ENCODE measurements at regions not wholly inside any gene's neighbourhood (a gene's known extent, or its start where the extent isn't known, plus 50 kb on each side); places are given as distances from the start of the nearest gene placed in this dataset.

- no peak for TF ChIP-seq CSDC2 (CRISPR knock-in tag; IDR thresholded peaks at IDR 0.05)
- no peak for TF ChIP-seq ZNF565 (CRISPR knock-in tag; conservative IDR thresholded peaks at IDR 0.05; ENCODE audit: low read depth)
Observed at GRCh38 chr15:95636107-95636506, 694.4 kb upstream of the NR2F2 start.

All from SK-N-SH treated with all-trans-retinoic acid at 6 μM for 48 hours (cell line).